ENCODE measurements at regions not wholly inside any gene's neighbourhood (a gene's known extent, or its start where the extent isn't known, plus 50 kb on each side); places are given as distances from the start of the nearest gene placed in this dataset.

DNA sequence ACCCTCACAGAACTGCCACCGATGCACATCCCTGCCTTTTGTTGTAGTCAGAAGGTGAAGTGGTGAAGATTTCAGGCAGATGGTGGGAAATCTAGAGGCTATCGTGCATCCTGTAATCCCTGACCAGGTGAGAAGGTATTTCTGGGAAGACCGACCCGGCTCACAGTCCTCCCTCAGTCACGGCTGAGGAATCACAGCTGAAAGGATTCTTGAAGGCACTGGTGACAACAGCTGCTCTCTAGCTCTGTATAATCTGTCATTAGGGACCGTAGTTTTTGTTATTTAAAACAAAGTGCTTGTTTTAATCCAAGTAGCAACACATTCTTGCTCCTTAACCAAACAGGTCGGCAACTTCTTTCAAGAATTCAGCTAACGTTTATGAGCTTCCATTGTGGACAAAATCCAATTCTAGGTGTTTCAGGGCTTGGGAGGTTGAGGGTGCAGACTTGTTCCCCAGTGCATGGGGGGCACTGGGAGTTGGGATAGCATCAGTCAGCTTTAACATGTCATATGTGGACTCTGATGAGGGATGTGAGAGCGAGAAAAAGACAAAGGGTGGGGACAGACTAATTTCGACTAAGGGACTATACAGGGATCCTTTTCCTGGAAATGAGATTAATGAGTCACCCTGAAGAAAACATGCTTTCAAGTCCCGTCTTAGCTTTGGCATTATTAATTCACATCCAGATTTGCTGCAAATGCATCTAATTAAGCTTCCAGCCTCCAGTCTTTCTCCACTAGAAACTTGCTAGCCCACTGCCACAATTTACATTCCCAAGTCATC lies 141.0 kb upstream of the RASGRP1 start:
- H3K27me3 ChIP-seq (ENCODE audit: low read depth, low read length), result no peaks in the 10 kb centered on the region
- H3K36me3 ChIP-seq (ENCODE audit: control insufficient read depth in 1 of 2, insufficient read depth in 2 of 2, low read length in 2 of 2), result no peaks in the 10 kb centered on the region
- no peaks in the 10 kb centered on the region for H3K9me3 ChIP-seq (ENCODE audit: control insufficient read depth in 1 of 2, low read length in 2 of 2)
- H3K27ac ChIP-seq (ENCODE audit: low read length), result no peak overlapping the region
- H3K4me3 ChIP-seq (ENCODE audit: low read depth in 1 of 2, low read length in 2 of 2), result no peak overlapping the region
- no peaks in the 10 kb centered on the region for H3K4me1 ChIP-seq (ENCODE audit: control insufficient read depth in 1 of 2, insufficient read depth in 2 of 2, low read length in 2 of 2)

DNA sequence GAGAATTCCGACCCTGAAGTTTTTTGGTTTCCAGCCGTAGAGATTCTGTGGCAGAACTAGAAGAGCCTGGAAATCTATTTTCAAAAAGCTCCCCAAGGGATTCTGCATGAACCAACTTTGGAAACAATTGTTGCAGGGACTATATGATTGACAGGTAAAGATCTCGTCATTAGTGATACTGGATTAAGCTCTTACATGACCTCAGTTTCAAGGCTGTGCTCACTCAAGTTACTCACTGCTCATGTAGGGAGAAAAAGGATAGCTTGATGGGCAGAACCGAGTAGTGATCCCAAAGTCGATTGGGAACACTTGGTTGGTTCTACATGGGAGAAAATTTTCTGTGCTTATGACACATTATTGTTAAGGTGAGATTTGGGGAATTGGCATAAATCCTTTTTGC lies 142.3 kb upstream of the RASGRP1 start:
- H3K4me1 ChIP-seq (ENCODE audit: control insufficient read depth in 1 of 2, insufficient read depth in 2 of 2, low read length in 2 of 2), result no peaks in the 10 kb centered on the region
- H3K9me3 ChIP-seq (ENCODE audit: control insufficient read depth in 1 of 2, low read length in 2 of 2), result no peaks in the 10 kb centered on the region
- no peaks in the 10 kb centered on the region for H3K27me3 ChIP-seq (ENCODE audit: low read depth, low read length)
- H3K36me3 ChIP-seq (ENCODE audit: control insufficient read depth in 1 of 2, insufficient read depth in 2 of 2, low read length in 2 of 2), result no peaks in the 10 kb centered on the region
- H3K4me3 ChIP-seq (ENCODE audit: low read depth in 1 of 2, low read length in 2 of 2), result no peak overlapping the region
- H3K27ac ChIP-seq (ENCODE audit: low read length), result no peak overlapping the region

DNA sequence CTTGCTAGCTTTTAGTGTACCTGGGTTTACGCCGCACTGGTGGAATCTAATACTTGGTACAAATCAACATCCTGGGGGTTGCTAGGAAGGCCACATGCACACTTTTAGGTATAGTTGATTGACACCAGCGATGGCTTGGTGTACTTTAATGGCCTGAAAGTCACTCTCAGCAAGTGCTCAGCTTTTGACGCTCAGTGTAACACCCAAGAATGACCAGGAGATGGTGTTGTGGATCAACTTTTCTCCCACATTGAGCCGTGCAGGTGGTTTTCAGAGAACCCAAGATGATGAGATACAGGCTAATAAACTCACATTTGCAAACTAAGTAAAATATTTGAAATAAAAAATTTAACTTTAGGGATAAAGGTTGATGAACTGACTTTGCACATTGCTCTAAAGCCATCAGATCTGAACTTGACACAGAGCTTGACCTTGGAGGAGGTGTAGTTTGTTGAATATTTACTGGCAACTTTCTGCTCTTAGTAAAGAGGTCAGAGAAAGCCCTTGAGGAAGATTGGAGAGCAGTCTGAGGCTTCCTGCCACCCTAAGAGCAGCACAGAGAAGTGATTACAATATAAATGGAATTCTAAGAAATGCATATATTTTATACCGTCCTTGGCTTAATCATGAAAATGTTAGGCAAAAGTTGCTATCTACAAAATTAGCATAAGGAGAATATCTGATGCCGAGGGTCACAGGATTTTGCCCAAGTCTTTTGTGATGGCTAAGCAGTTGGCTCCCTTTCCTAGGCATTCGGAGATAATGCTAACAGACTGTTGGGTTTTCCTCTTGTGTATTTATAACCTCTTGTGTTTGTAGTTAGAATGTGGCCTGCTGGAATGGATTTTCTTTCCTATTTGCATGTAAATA lies 143.4 kb upstream of the RASGRP1 start:
- no peaks in the 10 kb centered on the region for H3K4me1 ChIP-seq (ENCODE audit: control insufficient read depth in 1 of 2, insufficient read depth in 2 of 2, low read length in 2 of 2)
- no peak overlapping the region for H3K27ac ChIP-seq (ENCODE audit: low read length)
- no peaks in the 10 kb centered on the region for H3K27me3 ChIP-seq (ENCODE audit: low read depth, low read length)
- H3K9me3 ChIP-seq (ENCODE audit: control insufficient read depth in 1 of 2, low read length in 2 of 2), result no peaks in the 10 kb centered on the region
- no peaks in the 10 kb centered on the region for H3K36me3 ChIP-seq (ENCODE audit: control insufficient read depth in 1 of 2, insufficient read depth in 2 of 2, low read length in 2 of 2)
- H3K4me3 ChIP-seq (ENCODE audit: low read depth in 1 of 2, low read length in 2 of 2), result no peak overlapping the region

DNA sequence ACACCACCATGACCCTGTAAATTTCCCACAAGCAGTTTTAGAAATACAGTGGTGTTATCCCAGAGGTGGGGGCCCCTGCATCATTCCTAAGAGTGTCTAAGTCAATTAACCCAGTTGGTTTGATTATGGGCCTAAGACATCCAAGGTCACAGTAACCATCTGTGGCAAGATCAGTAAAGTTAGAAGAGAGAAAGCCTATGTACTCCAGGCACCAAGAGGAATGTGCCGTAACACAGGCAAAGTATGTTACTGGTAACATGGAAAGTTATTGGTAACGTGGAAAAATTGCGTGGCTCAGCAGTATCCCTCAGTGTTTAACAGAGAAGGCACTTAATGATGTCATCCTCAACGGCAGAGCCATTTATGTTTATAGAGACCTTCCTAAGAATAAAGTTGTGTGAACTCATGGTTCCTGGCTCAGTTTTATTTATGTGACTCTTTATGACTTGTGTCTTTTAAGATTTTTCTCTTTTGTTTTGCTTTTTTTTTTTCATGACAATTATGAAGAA lies 144.1 kb upstream of the RASGRP1 start:
- Histone ChIP-seq H3K27me3 (ENCODE audit: low read depth, low read length) (no peaks in the 10 kb centered on the region), H3K9me3 (ENCODE audit: control insufficient read depth in 1 of 2, low read length in 2 of 2) (no peaks in the 10 kb centered on the region), H3K27ac (ENCODE audit: low read length) (no peak overlapping the region), H3K4me1 (ENCODE audit: control insufficient read depth in 1 of 2, insufficient read depth in 2 of 2, low read length in 2 of 2) (no peaks in the 10 kb centered on the region), H3K4me3 (ENCODE audit: low read depth in 1 of 2, low read length in 2 of 2) (no peak overlapping the region), H3K36me3 (ENCODE audit: control insufficient read depth in 1 of 2, insufficient read depth in 2 of 2, low read length in 2 of 2) (no peaks in the 10 kb centered on the region)

DNA sequence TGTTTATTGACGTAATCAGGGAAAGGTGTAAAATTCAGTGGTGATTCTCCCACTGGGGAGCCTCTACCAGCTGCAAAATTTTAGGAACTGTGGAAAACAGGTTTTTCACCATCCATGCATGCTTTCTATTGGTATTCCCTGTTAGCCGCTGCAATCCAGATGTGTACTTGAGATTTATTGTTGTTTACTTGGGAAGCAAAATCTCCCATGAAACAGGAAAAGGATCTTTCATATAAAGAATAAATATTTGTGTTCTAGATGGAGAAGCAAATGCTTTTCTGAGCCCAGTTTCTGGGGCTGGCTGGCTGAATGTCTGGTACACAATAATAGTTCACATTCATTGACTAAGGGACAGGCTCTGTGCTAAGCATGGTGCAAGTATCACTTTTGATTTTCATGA lies 144.6 kb upstream of the RASGRP1 start:
- Histone ChIP-seq H3K4me1 (ENCODE audit: control insufficient read depth in 1 of 2, insufficient read depth in 2 of 2, low read length in 2 of 2) (peaks cover 0 to 4% of the 10 kb centered on the region in 2 donors), H3K27me3 (ENCODE audit: low read depth, low read length) (no peaks in the 10 kb centered on the region), H3K9me3 (ENCODE audit: control insufficient read depth in 1 of 2, low read length in 2 of 2) (no peaks in the 10 kb centered on the region), H3K36me3 (ENCODE audit: control insufficient read depth in 1 of 2, insufficient read depth in 2 of 2, low read length in 2 of 2) (no peaks in the 10 kb centered on the region), H3K4me3 (ENCODE audit: low read depth in 1 of 2, low read length in 2 of 2) (no peak overlapping the region), H3K27ac (ENCODE audit: low read length) (no peak overlapping the region)

DNA sequence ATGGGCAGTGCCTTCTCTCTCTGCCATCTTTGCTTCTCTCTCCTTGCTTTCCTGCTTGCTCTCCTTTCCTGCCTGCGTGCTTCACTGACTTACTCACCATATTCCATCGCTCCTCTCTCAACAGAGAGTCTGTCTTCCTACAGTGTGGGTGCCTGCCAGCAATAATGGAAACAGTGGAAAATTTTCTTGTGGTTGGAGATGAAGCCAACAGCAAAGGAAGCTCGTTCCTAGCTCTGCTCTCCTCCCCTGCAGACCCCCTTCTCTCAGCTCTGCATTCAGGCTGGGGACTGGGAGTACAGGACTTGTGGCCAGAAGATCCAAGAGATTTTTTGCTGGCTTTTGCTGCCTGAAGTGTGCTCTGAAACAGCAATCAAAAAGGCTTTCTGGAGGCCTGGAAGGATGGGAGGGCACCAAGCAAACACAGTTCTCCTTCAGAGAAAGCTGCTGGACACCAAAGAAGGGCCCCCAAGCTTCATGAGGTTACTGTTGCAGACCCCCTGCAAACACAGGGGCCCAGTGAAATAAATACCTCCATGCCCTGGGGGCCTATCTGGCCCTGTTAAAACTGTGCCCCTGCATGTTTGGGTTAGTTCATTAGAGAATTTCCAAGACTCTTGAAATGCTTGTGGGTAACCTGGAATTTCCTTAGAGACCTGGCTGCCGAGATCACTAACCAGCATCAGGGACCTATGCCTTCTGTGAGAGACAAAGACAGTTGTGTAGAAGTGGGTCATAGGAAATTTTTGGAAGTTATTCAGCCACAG lies 149.9 kb upstream of the RASGRP1 start:
- Histone ChIP-seq H3K4me3 (ENCODE audit: low read depth in 1 of 2, low read length in 2 of 2) (no peak overlapping the region), H3K36me3 (ENCODE audit: control insufficient read depth in 1 of 2, insufficient read depth in 2 of 2, low read length in 2 of 2) (peaks cover 0 to 3% of the 10 kb centered on the region in 2 donors), H3K27me3 (ENCODE audit: low read depth, low read length) (no peaks in the 10 kb centered on the region), H3K27ac (ENCODE audit: low read length) (no peak overlapping the region), H3K4me1 (ENCODE audit: control insufficient read depth in 1 of 2, insufficient read depth in 2 of 2, low read length in 2 of 2) (peaks cover 0 to 10% of the 10 kb centered on the region in 2 donors), H3K9me3 (ENCODE audit: control insufficient read depth in 1 of 2, low read length in 2 of 2) (no peaks in the 10 kb centered on the region)

DNA sequence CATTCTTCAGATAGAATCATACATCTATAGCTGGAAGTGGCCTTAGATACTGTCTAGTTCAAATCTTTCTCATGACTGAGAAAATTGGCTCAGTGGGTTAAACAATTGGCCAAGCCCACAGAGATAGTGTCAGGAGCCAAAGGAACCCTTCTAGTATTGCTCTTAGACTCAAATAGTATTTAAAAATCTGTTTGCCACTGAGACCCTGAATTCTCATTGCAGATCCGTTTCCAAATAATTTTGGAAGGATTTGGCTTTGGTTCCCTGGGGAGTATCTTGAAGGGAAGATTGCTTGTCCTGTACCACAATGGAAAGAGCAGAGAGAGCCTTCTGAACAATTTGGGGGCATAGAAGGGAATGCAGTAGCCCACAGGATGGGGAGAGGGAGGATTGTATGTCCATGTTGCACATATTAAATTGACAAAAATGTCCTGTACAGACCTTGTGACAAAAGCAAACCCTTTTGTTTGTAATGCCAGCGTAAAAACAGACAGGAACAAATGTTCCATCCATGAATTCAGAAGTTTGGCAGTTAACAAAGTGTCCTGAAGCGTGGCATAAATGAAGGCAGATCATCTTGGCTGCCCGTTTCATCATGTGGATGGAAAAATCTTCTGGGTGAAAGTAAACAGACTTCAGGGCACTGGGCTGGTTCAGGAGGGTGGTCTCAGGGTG lies 156.4 kb upstream of the RASGRP1 start:
- Histone ChIP-seq H3K27ac (ENCODE audit: low read length) (no peak overlapping the region), H3K27me3 (ENCODE audit: low read depth, low read length) (no peaks in the 10 kb centered on the region), H3K4me1 (ENCODE audit: control insufficient read depth in 1 of 2, insufficient read depth in 2 of 2, low read length in 2 of 2) (no peaks in the 10 kb centered on the region), H3K36me3 (ENCODE audit: control insufficient read depth in 1 of 2, insufficient read depth in 2 of 2, low read length in 2 of 2) (no peaks in the 10 kb centered on the region), H3K4me3 (ENCODE audit: low read depth in 1 of 2, low read length in 2 of 2) (no peak overlapping the region), H3K9me3 (ENCODE audit: control insufficient read depth in 1 of 2, low read length in 2 of 2) (no peaks in the 10 kb centered on the region)

DNA sequence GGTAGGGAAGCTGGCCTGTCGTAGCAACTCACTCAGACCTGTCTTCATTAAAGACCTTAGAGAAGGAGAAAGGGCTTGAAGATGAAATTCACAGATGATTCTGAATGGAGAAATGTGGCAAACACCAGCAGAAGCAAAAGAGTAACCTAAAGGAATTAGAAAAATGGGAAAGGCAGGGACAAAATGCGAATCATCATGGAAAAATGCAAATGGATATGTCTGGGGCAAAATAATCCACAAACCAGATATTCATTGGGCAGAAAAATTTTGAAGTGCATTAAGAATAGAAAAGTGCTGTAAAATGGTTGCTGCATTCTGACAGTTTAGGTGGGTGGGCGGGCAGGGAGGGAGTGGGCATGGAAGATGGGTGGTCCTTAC lies 156.9 kb upstream of the RASGRP1 start:
- no peaks in the 10 kb centered on the region for H3K36me3 ChIP-seq (ENCODE audit: control insufficient read depth in 1 of 2, insufficient read depth in 2 of 2, low read length in 2 of 2)
- H3K27ac ChIP-seq (ENCODE audit: low read length), result no peak overlapping the region

DNA sequence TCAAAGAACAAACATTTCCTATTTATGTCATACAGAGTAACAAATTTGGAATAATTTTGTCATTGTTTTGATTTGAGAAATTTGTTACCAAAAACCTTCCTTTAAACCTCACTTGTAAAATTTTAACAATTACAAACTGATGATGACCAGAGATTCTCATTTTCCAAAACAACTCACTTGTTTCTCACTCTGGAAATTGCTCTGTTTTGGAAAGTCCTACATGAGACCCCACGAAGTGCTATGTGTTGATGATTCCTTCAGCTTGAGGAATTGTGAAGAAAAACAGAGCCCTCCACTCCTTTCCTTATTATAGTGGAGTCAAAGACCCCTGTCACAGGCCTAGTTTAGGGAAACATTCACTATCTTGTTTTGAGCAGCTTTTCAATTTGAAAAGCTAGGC lies 157.6 kb upstream of the RASGRP1 start:
- Histone ChIP-seq H3K4me3 (ENCODE audit: low read depth in 1 of 2, low read length in 2 of 2) (no peak overlapping the region), H3K9me3 (ENCODE audit: control insufficient read depth in 1 of 2, low read length in 2 of 2) (no peaks in the 10 kb centered on the region), H3K27me3 (ENCODE audit: low read depth, low read length) (no peaks in the 10 kb centered on the region), H3K36me3 (ENCODE audit: control insufficient read depth in 1 of 2, insufficient read depth in 2 of 2, low read length in 2 of 2) (no peaks in the 10 kb centered on the region), H3K27ac (ENCODE audit: low read length) (no peak overlapping the region), H3K4me1 (ENCODE audit: control insufficient read depth in 1 of 2, insufficient read depth in 2 of 2, low read length in 2 of 2) (no peaks in the 10 kb centered on the region)

More for the DNA sequence above, 156.9 kb upstream of the RASGRP1 start:
- Histone ChIP-seq H3K27me3 (ENCODE audit: low read depth, low read length) (no peaks in the 10 kb centered on the region), H3K4me3 (ENCODE audit: low read depth in 1 of 2, low read length in 2 of 2) (no peak overlapping the region), H3K4me1 (ENCODE audit: control insufficient read depth in 1 of 2, insufficient read depth in 2 of 2, low read length in 2 of 2) (no peaks in the 10 kb centered on the region), H3K9me3 (ENCODE audit: control insufficient read depth in 1 of 2, low read length in 2 of 2) (no peaks in the 10 kb centered on the region)

DNA sequence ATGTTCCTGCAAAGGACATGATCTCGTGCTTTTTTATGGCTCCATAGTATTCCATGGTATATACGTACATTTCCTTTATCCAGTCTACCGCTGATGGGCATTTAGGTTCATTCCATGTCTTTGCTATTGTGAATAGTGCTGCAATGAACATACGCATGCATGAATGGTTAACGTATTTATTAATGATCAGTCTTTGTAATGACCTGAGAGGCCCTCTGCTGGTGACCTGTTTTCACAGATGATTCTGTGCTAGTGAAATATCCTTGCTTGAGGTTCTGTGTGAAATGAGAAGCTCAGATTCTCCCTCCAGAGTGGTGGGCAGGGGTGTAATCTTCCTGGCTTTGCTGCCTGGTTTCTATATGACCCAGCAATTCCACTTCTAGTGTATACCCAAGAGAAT lies 160.2 kb upstream of the RASGRP1 start:
- H3K27me3 ChIP-seq (ENCODE audit: low read depth, low read length), result no peaks in the 10 kb centered on the region
- H3K27ac ChIP-seq (ENCODE audit: low read length), result no peak overlapping the region
- H3K4me3 ChIP-seq (ENCODE audit: low read depth in 1 of 2, low read length in 2 of 2), result no peak overlapping the region
- H3K36me3 ChIP-seq (ENCODE audit: control insufficient read depth in 1 of 2, insufficient read depth in 2 of 2, low read length in 2 of 2), result no peaks in the 10 kb centered on the region
- no peaks in the 10 kb centered on the region for H3K4me1 ChIP-seq (ENCODE audit: control insufficient read depth in 1 of 2, insufficient read depth in 2 of 2, low read length in 2 of 2)
- no peaks in the 10 kb centered on the region for H3K9me3 ChIP-seq (ENCODE audit: control insufficient read depth in 1 of 2, low read length in 2 of 2)

All from muscle layer of duodenum (tissue), 2 donors.